SK-N-SH treated with all-trans-retinoic acid at 6 μM for 48 hours (cell line): ENCODE measurements at regions not wholly inside any gene's neighbourhood (a gene's known extent, or its start where the extent isn't known, plus 50 kb on each side); places are given as distances from the start of the nearest gene placed in this dataset.

ENCODE experiments used
- ATAC-seq: fragments of 200-7000 bp; cut with Tn5 transposase; 3 replicates; pipeline ENCODE4 v1.9.1; 2020; ENCODE audit warnings: mild to moderate bottlenecking, moderate library complexity
- ARNTL ChIP-seq: fragments of 450-650 bp; formaldehyde crosslinking; IDR thresholded peaks from 2 replicates; pipeline ENCODE4 v1.5.0; 2020; ENCODE audit warnings: low read depth, mild to moderate bottlenecking, moderate library complexity, borderline replicate concordance
- BACH2 ChIP-seq: fragments of 250-450 bp; sonication (Bioruptor Pico); IDR thresholded peaks from 2 replicates; pipeline ENCODE4 v1.9.0; 2021; ENCODE audit warnings: mild to moderate bottlenecking, borderline replicate concordance
- CSDC2 ChIP-seq: fragments of 250-450 bp; sonication (Bioruptor Pico); IDR thresholded peaks from 2 replicates; pipeline ENCODE4 v1.5.0; 2020; ENCODE audit warnings: mild to moderate bottlenecking, moderate library complexity
- GLIS3 ChIP-seq: fragments of 250-450 bp; sonication (Bioruptor Pico); IDR thresholded peaks from 2 replicates; pipeline ENCODE4 v1.5.0; 2020; ENCODE audit warnings: mild to moderate bottlenecking, moderate library complexity
- ISL1 ChIP-seq: fragments of 250-450 bp; sonication (Bioruptor Pico); IDR thresholded peaks from 2 replicates; pipeline ENCODE4 v2.1.2; 2022; ENCODE audit warnings: mild to moderate bottlenecking, moderate library complexity
- OSR1 ChIP-seq: fragments of 250-450 bp; sonication (Bioruptor Pico); IDR thresholded peaks from 2 replicates; pipeline ENCODE4 v1.8.0; 2022; ENCODE audit warnings: moderate library complexity, mild to moderate bottlenecking, inconsistent platforms
- PPARA ChIP-seq: fragments of 250-450 bp; sonication (Bioruptor Pico); IDR thresholded peaks from 2 replicates; pipeline ENCODE4 v1.5.0; 2020; ENCODE audit warnings: mild to moderate bottlenecking, borderline replicate concordance
- RARB ChIP-seq: fragments of 250-450 bp; sonication (Bioruptor Pico); IDR thresholded peaks from 2 replicates; pipeline ENCODE4 v1.8.0; 2021; ENCODE audit warnings: mild to moderate bottlenecking, moderate library complexity
- SNAI2 ChIP-seq: fragments of 250-450 bp; sonication (Bioruptor Pico); IDR thresholded peaks from 2 replicates; pipeline ENCODE4 v1.5.0; 2020; ENCODE audit warnings: mild to moderate bottlenecking, moderate library complexity
- TCF4 ChIP-seq: fragments of 250-450 bp; sonication (Bioruptor Pico); IDR thresholded peaks from 2 replicates; pipeline ENCODE4 v1.8.0; 2021; ENCODE audit warnings: mild to moderate bottlenecking, moderate library complexity, borderline replicate concordance
- TOX ChIP-seq: fragments of 250-450 bp; sonication (Bioruptor Pico); IDR thresholded peaks from 2 replicates; pipeline ENCODE4 v1.8.0; 2021; ENCODE audit warnings: mild to moderate bottlenecking, moderate library complexity, borderline replicate concordance
- ZC3H10 ChIP-seq: fragments of 250-450 bp; sonication (Bioruptor Pico); IDR thresholded peaks from 2 replicates; pipeline ENCODE4 v1.5.1; 2021; ENCODE audit warnings: mild to moderate bottlenecking, moderate library complexity
- ZFP3 ChIP-seq: fragments of 250-450 bp; sonication (Bioruptor Pico); IDR thresholded peaks from 2 replicates; pipeline ENCODE4 v1.5.0; 2020; ENCODE audit warnings: mild to moderate bottlenecking, moderate library complexity
- ZFP30 ChIP-seq: fragments of 450-650 bp; formaldehyde crosslinking; IDR thresholded peaks from 2 replicates; pipeline ENCODE4 v1.5.0; 2022; ENCODE audit warnings: mild to moderate bottlenecking, moderate library complexity
- ZNF565 ChIP-seq: fragments of 450-650 bp; formaldehyde crosslinking; conservative IDR thresholded peaks from 2 replicates; pipeline ENCODE4 v1.5.0; 2020; ENCODE audit warnings: low read depth, mild to moderate bottlenecking, moderate library complexity
- TF ChIP-seq, protein P1 (sequence below): fragments of 250-450 bp; sonication (Bioruptor Pico); IDR thresholded peaks from 2 replicates; pipeline ENCODE4 v1.5.1; 2021; ENCODE audit warnings: mild to moderate bottlenecking, moderate library complexity
- TF ChIP-seq, protein P2 (sequence below): fragments of 250-450 bp; sonication (Bioruptor Pico); IDR thresholded peaks from 2 replicates; pipeline ENCODE4 v1.8.0; 2020; ENCODE audit warnings: mild to moderate bottlenecking, moderate library complexity, borderline replicate concordance
- TF ChIP-seq, protein P3 (sequence below): fragments of 250-450 bp; sonication (Bioruptor Pico); IDR thresholded peaks from 2 replicates; pipeline ENCODE4 v1.5.0; 2020; ENCODE audit warnings: mild to moderate bottlenecking, moderate library complexity
- TF ChIP-seq, protein P4 (sequence below): fragments of 250-450 bp; sonication (Bioruptor Pico); IDR thresholded peaks from 2 replicates; pipeline ENCODE4 v1.5.1; 2020; ENCODE audit warnings: low read depth, mild to moderate bottlenecking, moderate library complexity

DNA sequence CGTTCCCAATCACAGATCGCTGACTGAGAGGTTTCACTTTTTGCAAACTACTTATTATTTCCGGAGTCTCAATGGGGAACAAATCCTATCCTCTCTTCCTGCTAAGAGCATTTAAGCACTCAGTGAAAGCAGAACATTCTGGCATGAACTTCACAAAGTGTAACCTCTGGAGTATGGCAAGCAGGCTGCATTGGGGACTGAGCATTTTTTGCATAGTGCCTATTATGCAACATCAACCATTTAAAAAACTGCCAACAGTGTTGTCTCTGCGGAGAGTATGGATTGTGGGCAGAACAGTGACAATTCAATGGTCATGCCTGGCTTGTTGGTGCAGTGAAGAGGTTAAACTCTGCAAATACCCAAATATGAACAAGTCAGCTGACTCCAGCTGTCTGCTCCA lies 484.6 kb downstream of the OLFM4 start:
- no peak for ATAC-seq
- TF ChIP-seq CSDC2 (CRISPR knock-in tag) (no peak), SNAI2 (CRISPR knock-in tag) (no peak), PPARA (CRISPR knock-in tag) (no peak), GLIS3 (CRISPR knock-in tag) (no peak)
- TF ChIP-seq, protein P1, sequence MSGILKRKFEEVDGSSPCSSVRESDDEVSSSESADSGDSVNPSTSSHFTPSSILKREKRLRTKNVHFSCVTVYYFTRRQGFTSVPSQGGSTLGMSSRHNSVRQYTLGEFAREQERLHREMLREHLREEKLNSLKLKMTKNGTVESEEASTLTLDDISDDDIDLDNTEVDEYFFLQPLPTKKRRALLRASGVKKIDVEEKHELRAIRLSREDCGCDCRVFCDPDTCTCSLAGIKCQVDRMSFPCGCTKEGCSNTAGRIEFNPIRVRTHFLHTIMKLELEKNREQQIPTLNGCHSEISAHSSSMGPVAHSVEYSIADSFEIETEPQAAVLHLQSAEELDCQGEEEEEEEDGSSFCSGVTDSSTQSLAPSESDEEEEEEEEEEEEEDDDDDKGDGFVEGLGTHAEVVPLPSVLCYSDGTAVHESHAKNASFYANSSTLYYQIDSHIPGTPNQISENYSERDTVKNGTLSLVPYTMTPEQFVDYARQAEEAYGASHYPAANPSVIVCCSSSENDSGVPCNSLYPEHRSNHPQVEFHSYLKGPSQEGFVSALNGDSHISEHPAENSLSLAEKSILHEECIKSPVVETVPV (CRISPR knock-in tag): no peak

DNA sequence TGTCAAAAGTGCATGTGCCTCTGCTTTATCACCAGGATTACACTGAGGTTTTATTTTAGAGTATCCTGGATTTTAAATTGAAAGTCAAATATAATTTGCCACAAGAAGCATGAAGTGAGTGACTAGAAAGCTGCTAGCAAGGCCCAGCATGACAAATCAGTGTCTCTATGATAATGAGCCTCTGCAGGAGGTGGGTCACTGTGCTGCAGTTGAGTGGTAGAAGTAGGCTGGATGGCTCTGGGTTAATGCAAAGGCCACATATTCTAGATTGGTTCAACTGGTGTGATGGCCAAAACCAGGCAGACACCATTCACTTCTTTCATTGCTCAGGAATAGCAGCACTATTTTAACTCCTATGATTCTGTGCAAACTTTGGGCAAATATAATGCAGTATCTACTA lies 491.5 kb downstream of the OLFM4 start:
- TF ChIP-seq RARB (CRISPR knock-in tag): no peak
- TF ChIP-seq ZC3H10 (CRISPR knock-in tag): no peak
- no peak for TF ChIP-seq CSDC2 (CRISPR knock-in tag)
- TF ChIP-seq ZFP3: no peak
- no peak for TF ChIP-seq ZFP30 (CRISPR knock-in tag)
- no peak for TF ChIP-seq ZNF565 (CRISPR knock-in tag)
- TF ChIP-seq OSR1 (CRISPR knock-in tag): no peak
- TF ChIP-seq SNAI2 (CRISPR knock-in tag): no peak
- TF ChIP-seq TCF4 (CRISPR knock-in tag): no peak
- TF ChIP-seq ISL1 (CRISPR knock-in tag): no peak
- no peak for TF ChIP-seq BACH2 (CRISPR knock-in tag)
- TF ChIP-seq, protein P2, sequence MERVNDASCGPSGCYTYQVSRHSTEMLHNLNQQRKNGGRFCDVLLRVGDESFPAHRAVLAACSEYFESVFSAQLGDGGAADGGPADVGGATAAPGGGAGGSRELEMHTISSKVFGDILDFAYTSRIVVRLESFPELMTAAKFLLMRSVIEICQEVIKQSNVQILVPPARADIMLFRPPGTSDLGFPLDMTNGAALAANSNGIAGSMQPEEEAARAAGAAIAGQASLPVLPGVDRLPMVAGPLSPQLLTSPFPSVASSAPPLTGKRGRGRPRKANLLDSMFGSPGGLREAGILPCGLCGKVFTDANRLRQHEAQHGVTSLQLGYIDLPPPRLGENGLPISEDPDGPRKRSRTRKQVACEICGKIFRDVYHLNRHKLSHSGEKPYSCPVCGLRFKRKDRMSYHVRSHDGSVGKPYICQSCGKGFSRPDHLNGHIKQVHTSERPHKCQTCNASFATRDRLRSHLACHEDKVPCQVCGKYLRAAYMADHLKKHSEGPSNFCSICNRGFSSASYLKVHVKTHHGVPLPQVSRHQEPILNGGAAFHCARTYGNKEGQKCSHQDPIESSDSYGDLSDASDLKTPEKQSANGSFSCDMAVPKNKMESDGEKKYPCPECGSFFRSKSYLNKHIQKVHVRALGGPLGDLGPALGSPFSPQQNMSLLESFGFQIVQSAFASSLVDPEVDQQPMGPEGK (CRISPR knock-in tag): no peak
- TF ChIP-seq TOX (CRISPR knock-in tag): no peak
- TF ChIP-seq, protein P3, sequence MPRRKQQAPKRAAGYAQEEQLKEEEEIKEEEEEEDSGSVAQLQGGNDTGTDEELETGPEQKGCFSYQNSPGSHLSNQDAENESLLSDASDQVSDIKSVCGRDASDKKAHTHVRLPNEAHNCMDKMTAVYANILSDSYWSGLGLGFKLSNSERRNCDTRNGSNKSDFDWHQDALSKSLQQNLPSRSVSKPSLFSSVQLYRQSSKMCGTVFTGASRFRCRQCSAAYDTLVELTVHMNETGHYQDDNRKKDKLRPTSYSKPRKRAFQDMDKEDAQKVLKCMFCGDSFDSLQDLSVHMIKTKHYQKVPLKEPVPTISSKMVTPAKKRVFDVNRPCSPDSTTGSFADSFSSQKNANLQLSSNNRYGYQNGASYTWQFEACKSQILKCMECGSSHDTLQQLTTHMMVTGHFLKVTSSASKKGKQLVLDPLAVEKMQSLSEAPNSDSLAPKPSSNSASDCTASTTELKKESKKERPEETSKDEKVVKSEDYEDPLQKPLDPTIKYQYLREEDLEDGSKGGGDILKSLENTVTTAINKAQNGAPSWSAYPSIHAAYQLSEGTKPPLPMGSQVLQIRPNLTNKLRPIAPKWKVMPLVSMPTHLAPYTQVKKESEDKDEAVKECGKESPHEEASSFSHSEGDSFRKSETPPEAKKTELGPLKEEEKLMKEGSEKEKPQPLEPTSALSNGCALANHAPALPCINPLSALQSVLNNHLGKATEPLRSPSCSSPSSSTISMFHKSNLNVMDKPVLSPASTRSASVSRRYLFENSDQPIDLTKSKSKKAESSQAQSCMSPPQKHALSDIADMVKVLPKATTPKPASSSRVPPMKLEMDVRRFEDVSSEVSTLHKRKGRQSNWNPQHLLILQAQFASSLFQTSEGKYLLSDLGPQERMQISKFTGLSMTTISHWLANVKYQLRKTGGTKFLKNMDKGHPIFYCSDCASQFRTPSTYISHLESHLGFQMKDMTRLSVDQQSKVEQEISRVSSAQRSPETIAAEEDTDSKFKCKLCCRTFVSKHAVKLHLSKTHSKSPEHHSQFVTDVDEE (CRISPR knock-in tag): no peak
- TF ChIP-seq ARNTL: no peak
- TF ChIP-seq, protein P4, sequence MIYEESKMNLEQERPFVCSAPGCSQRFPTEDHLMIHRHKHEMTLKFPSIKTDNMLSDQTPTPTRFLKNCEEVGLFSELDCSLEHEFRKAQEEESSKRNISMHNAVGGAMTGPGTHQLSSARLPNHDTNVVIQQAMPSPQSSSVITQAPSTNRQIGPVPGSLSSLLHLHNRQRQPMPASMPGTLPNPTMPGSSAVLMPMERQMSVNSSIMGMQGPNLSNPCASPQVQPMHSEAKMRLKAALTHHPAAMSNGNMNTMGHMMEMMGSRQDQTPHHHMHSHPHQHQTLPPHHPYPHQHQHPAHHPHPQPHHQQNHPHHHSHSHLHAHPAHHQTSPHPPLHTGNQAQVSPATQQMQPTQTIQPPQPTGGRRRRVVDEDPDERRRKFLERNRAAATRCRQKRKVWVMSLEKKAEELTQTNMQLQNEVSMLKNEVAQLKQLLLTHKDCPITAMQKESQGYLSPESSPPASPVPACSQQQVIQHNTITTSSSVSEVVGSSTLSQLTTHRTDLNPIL (CRISPR knock-in tag): no peak
- ATAC-seq: no peak

DNA sequence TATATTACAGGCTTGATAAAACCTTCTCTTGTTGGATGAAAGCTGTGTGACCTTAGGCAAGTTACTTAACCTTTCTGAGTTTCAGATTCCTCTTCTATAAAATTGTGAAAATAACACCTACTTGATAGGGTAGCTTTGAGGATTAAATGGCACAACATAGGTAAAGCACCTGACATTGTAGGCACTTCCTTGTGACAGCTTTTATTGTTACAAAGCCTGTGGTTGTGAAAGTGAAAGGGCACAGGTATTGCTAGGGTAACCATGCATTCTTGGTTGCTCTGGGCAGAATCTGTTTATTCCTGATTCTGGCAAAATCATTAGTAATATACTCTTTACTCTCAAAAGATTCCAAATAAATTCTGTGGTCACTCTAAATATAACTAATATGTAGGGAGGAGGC lies 493.4 kb downstream of the OLFM4 start:
- no peak for ATAC-seq
- TF ChIP-seq RARB (CRISPR knock-in tag): no peak

DNA sequence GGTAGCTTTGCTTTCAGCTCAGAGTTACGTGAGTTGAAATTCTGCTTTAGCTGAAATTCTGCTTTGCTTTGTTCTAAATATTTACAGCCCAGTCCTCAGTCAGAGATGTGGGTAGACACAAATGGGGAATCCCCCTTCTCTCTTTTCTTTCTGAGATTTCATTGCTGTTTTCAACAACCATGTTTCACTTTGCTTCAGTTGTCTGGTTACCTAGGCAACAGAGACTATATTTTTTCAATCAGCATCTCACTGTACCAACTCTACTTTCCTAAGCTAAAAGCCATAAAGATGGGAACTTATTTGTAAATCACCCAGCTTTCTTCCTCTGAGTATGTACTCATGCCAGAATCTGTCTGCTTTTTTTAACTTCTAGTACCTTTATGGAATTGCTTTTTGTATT lies 509.0 kb downstream of the OLFM4 start:
- ATAC-seq: no peak
- TF ChIP-seq, protein P2 (CRISPR knock-in tag): no peak
- TF ChIP-seq CSDC2 (CRISPR knock-in tag) (no peak), ISL1 (CRISPR knock-in tag) (no peak), RARB (CRISPR knock-in tag) (no peak), OSR1 (CRISPR knock-in tag) (no peak), ZC3H10 (CRISPR knock-in tag) (no peak), BACH2 (CRISPR knock-in tag) (no peak)
- TF ChIP-seq, protein P4 (CRISPR knock-in tag): no peak
